ENCODE measurements at regions not wholly inside any gene's neighbourhood (a gene's known extent, or its start where the extent isn't known, plus 50 kb on each side); places are given as distances from the start of the nearest gene placed in this dataset.

- DNase-seq: no peak
Measured at GRCh38 chr1:18535391-18536210, 54.9 kb downstream of the KLHDC7A start.

- no peak for DNase-seq
Measured at GRCh38 chr1:18536356-18536755, 55.6 kb downstream of the KLHDC7A start.

- DNase-seq: no peak
Measured at GRCh38 chr1:18536915-18537314, 56.2 kb downstream of the KLHDC7A start.

GRCh38 chr1:18537386-18538306 is 56.9 kb downstream of the KLHDC7A start:
- no peak for DNase-seq

- DNase-seq: no peak
Measured at GRCh38 chr1:18539171-18539570, 58.4 kb downstream of the KLHDC7A start.

- no peak for DNase-seq
Measured at GRCh38 chr1:18540136-18540765, 59.5 kb downstream of the KLHDC7A start.

- DNase-seq: no peak
Measured at GRCh38 chr1:18541046-18541795, 60.5 kb downstream of the KLHDC7A start.

- DNase-seq: no peak
Measured at GRCh38 chr1:18542351-18542750, 61.6 kb downstream of the KLHDC7A start.

- DNase-seq: no peak
Measured at GRCh38 chr1:18546026-18546425, 65.3 kb downstream of the KLHDC7A start.

GRCh38 chr1:18547460-18547859 is 66.7 kb downstream of the KLHDC7A start:
- DNase-seq: no peak

- no peak for DNase-seq
Measured at GRCh38 chr1:18548643-18549042, 67.9 kb downstream of the KLHDC7A start.

GRCh38 chr1:18549106-18549505 is 68.4 kb downstream of the KLHDC7A start:
- no peak for DNase-seq

GRCh38 chr1:18549906-18550305 is 69.2 kb downstream of the KLHDC7A start:
- DNase-seq: no peak

GRCh38 chr1:18552631-18553030 is 71.9 kb downstream of the KLHDC7A start:
- DNase-seq: no peak

- no peak for DNase-seq
Measured at GRCh38 chr1:18553388-18553787, 72.7 kb downstream of the KLHDC7A start.

GRCh38 chr1:18554099-18554498 is 73.4 kb downstream of the KLHDC7A start:
- no peak for DNase-seq

GRCh38 chr1:18554597-18554996 is 73.9 kb downstream of the KLHDC7A start:
- DNase-seq: no peak

- DNase-seq: no peak
Measured at GRCh38 chr1:18555036-18555435, 74.3 kb downstream of the KLHDC7A start.

GRCh38 chr1:18556364-18556763 is 74.3 kb upstream of the PAX7 start:
- DNase-seq: no peak

GRCh38 chr1:18557621-18558465 is 72.8 kb upstream of the PAX7 start:
- no peak for DNase-seq

GRCh38 chr1:18560692-18561091 is 70.0 kb upstream of the PAX7 start:
- no peak for DNase-seq

GRCh38 chr1:18561967-18562366 is 68.7 kb upstream of the PAX7 start:
- no peak for DNase-seq

Measured in CD4-positive, alpha-beta T cell treated with Interleukin-4 for 1 hour (primary cell).